ENCODE measurements at regions not wholly inside any gene's neighbourhood (a gene's known extent, or its start where the extent isn't known, plus 50 kb on each side); places are given as distances from the start of the nearest gene placed in this dataset.

- no peak overlapping the region for H2AFZ ChIP-seq (ENCODE audit: control insufficient read depth, low read depth, low read length)
- no peaks in the 10 kb centered on the region for H3K36me3 ChIP-seq (ENCODE audit: control insufficient read depth in 2 of 2, insufficient read depth in 2 of 2, low read length in 1 of 2)
- no TSS peak for BruUV-seq (replicated peaks)
- ATAC-seq: no peak
- ChIA-PET CTCF (no interaction called here), SMC1A (ENCODE audit: uncharacterized antibody, unreplicated experiment) (no interaction called here), RAD21 (ENCODE audit: unreplicated experiment) (no interaction called here), POLR2A (no interaction called here)
- H3K9ac ChIP-seq (ENCODE audit: control insufficient read depth, insufficient read depth, low read length): no peak overlapping the region
- H4K20me1 ChIP-seq (ENCODE audit: control insufficient read depth, insufficient read depth): no peaks in the 10 kb centered on the region
- no peaks in the 10 kb centered on the region for H3K79me2 ChIP-seq (ENCODE audit: control insufficient read depth, insufficient read depth, low read length)
- in situ Hi-C loops (cut with MboI) (no loop called here), intact Hi-C loops (cut with micrococcal nuclease; ENCODE audit: unreplicated experiment) (no loop called here)
- no peak overlapping the region for H3K4me2 ChIP-seq (ENCODE audit: control insufficient read depth, insufficient read depth)
- no peaks in the 10 kb centered on the region for H3K27me3 ChIP-seq (replicated peaks in 1 of 2; ENCODE audit: control insufficient read depth in 2 of 2, insufficient read depth in 2 of 2, low read length in 1 of 2)
- H3K4me1 ChIP-seq (ENCODE audit: control insufficient read depth, insufficient read depth, low read length): no peaks in the 10 kb centered on the region
- no peak for TF ChIP-seq ZBTB33 (IDR thresholded peaks at IDR 0.05)
- no peak for TF ChIP-seq EP300 (IDR thresholded peaks at IDR 0.05; ENCODE audit: borderline replicate concordance in 1 of 2, control insufficient read depth in 1 of 2, low read depth in 2 of 2, low read length in 2 of 2)
- no peak for TF ChIP-seq PRDM15 (CRISPR knock-in tag; IDR thresholded peaks at IDR 0.05)
- no peak for TF ChIP-seq IKZF1 (conservative IDR thresholded peaks at IDR 0.05)
- TF ChIP-seq RCOR1 (conservative IDR thresholded peaks at IDR 0.05; ENCODE audit: low read depth, low read length): no peak
- TF ChIP-seq LARP7 (IDR thresholded peaks at IDR 0.05): no peak
- no peak for TF ChIP-seq ZZZ3 (IDR thresholded peaks at IDR 0.05; ENCODE audit: control insufficient read depth, insufficient read length, low read depth)
- no peak for TF ChIP-seq NRF1 (conservative IDR thresholded peaks at IDR 0.05; ENCODE audit: low read depth, low read length)
- TF ChIP-seq NR2C2 (IDR thresholded peaks at IDR 0.05; ENCODE audit: borderline replicate concordance, control insufficient read depth, insufficient read length, low read depth): no peak
- TF ChIP-seq ZNF217 (IDR thresholded peaks at IDR 0.05): no peak
- TF ChIP-seq ZBTB11 (CRISPR knock-in tag; IDR thresholded peaks at IDR 0.05): no peak
- TF ChIP-seq TBL1XR1 (IDR thresholded peaks at IDR 0.05; ENCODE audit: low read depth, low read length): no peak
- no peak for TF ChIP-seq POLR2AphosphoS2 (IDR thresholded peaks at IDR 0.05; ENCODE audit: low read depth, low read length)
- TF ChIP-seq RAD51 (IDR thresholded peaks at IDR 0.05): no peak
- no peak for TF ChIP-seq JUND (IDR thresholded peaks at IDR 0.05; ENCODE audit: low read depth, low read length)
- TF ChIP-seq ZNF24 (IDR thresholded peaks at IDR 0.05): no peak
- no peak for TF ChIP-seq NFXL1 (IDR thresholded peaks at IDR 0.05; ENCODE audit: borderline replicate concordance)
- no peak for DNase-seq (ENCODE audit: low read depth, low spot score)
- no peak overlapping the region for H3K4me3 ChIP-seq
- no peak overlapping the region for H3K27ac ChIP-seq (ENCODE audit: control insufficient read depth, insufficient read depth)
- WGBS (ENCODE audit: insufficient coverage, insufficient replicate concordance, low lambda C conversion rate, missing lambda C conversion rate): 31% methylated on average over 3 of the region's 3 CpGs
- H3K9me3 ChIP-seq (replicated peaks; ENCODE audit: control insufficient read depth, insufficient read depth, low read length): no peaks in the 10 kb centered on the region
- no peak for FAIRE-seq
These were observed 115.1 kb upstream of the PITX2 start for GRCh38 chr4:110737931-110738330.
